SIG-M5 (cell line): ENCODE measurements at regions not wholly inside any gene's neighbourhood (a gene's known extent, or its start where the extent isn't known, plus 50 kb on each side); places are given as distances from the start of the nearest gene placed in this dataset.
"Not testable (repeated sequence)": the region's sequence is repeated elsewhere in the genome, so short reads cannot be mapped to it uniquely, and the experiment has no call there.

ENCODE experiments used
- DNase-seq: peaks from one replicate; lab custom pipeline; 2025; lab: John Stamatoyannopoulos, UW

GRCh38 chr22:27063841-27064240, 406.5 kb downstream of the MIAT start:
- DNase-seq, result no peak

- DNase-seq, result no peak
Measured at GRCh38 chr22:27064386-27064785, 407.0 kb downstream of the MIAT start.

- no peak for DNase-seq
Measured at GRCh38 chr22:27065279-27065678, 407.9 kb downstream of the MIAT start.

GRCh38 chr22:27066856-27067255, 409.5 kb downstream of the MIAT start:
- DNase-seq, result no peak

- DNase-seq, result no peak
Measured at GRCh38 chr22:27068121-27068520, 410.7 kb downstream of the MIAT start.

GRCh38 chr22:27070594-27070993, 413.2 kb downstream of the MIAT start:
- DNase-seq, result no peak

GRCh38 chr22:27073601-27074425, 416.4 kb downstream of the MIAT start:
- no peak for DNase-seq

GRCh38 chr22:27075028-27075678, 417.8 kb downstream of the MIAT start:
- DNase-seq, result no peak

GRCh38 chr22:27075891-27076290, 418.5 kb downstream of the MIAT start:
- no peak for DNase-seq

- DNase-seq, result not testable (repeated sequence)
Measured at GRCh38 chr22:27078064-27078463, 420.7 kb downstream of the MIAT start.

GRCh38 chr22:27080036-27080578, 422.7 kb downstream of the MIAT start:
- DNase-seq, result no peak

GRCh38 chr22:27080863-27081262, 423.5 kb downstream of the MIAT start:
- no peak for DNase-seq

GRCh38 chr22:27083610-27084009, 426.2 kb downstream of the MIAT start:
- no peak for DNase-seq

- DNase-seq, result no peak
Measured at GRCh38 chr22:27084130-27084529, 426.7 kb downstream of the MIAT start.

GRCh38 chr22:27086080-27087044, 429.0 kb downstream of the MIAT start:
- DNase-seq, result no peak

- no peak for DNase-seq
Measured at GRCh38 chr22:27087051-27087450, 429.7 kb downstream of the MIAT start.

- DNase-seq, result no peak
Measured at GRCh38 chr22:27088026-27088425, 430.6 kb downstream of the MIAT start.

GRCh38 chr22:27089264-27089663, 431.9 kb downstream of the MIAT start:
- no peak for DNase-seq

- no peak for DNase-seq
Measured at GRCh38 chr22:27090611-27091011, 433.2 kb downstream of the MIAT start.

- no peak for DNase-seq
Measured at GRCh38 chr22:27093422-27093821, 436.0 kb downstream of the MIAT start.

- no peak for DNase-seq
Measured at GRCh38 chr22:27094633-27095308, 437.4 kb downstream of the MIAT start.

- no peak for DNase-seq
Measured at GRCh38 chr22:27097506-27097905, 440.1 kb downstream of the MIAT start.
